IPS DF 4.7 (cell line): ENCODE measurements at regions not wholly inside any gene's neighbourhood (a gene's known extent, or its start where the extent isn't known, plus 50 kb on each side); places are given as distances from the start of the nearest gene placed in this dataset.

ENCODE experiments used
- DNase-seq: peaks from one replicate; pipeline ENCODE4 v3.0.0-alpha.2; 2013; ENCODE audit warnings: low spot score; ENCODE audit errors: extremely low read depth

DNA sequence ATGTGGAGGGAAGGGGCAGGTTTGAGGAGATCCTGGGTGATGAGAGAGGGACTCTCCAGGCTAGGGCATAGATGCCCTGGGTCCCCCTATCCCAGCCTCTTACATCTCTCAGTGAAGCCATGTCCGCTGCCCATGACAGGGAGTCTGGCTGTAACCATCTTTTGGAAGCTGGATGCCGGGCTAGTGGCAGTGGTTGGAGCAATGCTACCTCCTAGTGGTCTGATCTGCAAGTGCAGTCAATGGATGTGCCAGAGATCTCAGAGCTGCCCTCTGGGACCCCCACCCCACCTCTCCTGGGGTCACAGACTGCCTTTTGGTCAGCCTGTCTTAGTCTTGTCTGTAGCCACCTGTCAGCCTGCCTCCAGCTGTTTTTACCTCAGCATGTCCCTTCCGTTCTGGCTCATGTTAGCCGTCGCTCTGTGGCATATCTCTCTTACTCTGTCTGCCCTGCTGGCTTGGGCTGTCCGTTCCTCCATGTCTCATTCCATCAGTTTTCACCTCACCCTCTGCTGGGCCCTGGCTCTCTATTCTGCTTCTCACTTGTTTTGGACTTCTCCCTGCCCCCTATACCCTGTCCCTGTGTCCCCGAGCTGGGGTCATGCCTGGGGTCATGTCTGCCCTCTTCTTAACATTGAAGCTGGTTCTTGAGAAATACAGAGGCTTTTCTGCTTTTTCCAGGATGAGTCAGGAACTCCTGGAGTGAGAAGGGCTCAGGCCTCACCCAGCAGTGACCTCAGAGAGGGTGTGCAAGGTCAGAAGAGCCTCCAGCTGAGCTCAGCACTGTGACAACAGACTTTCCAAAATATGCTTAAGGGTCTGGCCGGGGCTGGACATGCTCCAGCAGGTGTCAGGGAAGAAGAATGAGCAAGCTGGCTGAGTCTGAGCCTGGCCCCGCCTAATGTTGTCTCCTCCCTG, 52.0 kb upstream of the THY1 start:
- DNase-seq: no peak

DNA sequence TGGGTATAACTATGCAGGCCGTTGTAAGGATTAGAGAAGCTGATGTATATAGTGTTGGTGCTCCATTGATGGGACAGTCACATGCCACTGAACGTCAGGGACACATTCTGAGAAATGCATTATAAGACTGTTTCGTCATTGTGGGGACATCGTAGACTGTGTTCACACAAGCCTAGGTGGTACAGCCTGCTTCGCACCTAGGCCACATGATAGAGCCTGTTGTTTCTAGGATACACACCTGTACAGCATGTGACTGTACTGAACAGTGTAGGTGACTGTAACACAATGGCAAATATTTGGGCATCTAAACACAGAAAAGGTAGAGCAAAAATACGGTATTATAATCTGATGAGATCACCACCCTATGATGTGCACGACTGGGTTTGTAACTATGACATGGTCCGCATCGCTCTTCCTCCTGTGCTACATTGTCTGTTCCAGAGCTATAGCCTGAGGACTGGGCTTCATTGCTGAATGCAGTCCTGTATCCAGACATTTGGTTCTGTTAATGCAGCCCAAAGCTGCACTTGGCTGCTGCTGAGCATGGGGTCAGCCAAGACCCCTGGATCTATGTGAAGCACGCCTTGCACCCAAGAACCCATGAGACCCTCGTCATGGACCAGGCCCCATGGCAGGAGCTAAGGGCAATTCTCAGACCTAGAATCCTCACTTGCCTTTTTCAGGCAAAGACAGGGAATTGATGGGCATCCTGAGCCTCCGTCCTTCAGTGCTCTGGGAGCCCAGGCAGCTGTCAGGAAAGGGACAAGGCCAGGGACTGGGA, 51.1 kb upstream of the THY1 start:
- DNase-seq: no peak

- no peak for DNase-seq
These were observed 50.3 kb upstream of the THY1 start for GRCh38 chr11:119473226-119473625.

GRCh38 chr11:119472856-119473222, 49.9 kb upstream of the THY1 start:
- DNase-seq: no peak
